ENCODE measurements at regions not wholly inside any gene's neighbourhood (a gene's known extent, or its start where the extent isn't known, plus 50 kb on each side); places are given as distances from the start of the nearest gene placed in this dataset.

DNA sequence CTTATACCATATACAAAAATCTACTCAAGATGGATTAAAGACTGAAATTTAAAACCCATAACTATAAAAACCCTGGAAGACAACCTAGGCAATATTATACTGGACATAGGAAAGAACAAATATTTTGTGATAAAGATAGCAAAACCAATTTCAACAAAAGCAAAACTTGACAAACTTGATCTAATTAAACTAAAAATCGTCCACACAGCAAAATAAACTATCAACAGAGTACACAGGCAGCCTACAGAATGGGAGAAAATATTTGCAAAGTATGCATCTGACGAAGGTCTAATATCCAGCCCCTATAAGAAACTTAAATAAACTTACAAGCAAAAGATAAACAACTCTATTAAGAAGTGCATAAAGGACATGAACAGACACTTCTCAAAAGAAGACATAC is 240.1 kb downstream of the HGF start:
- DNase-seq (ENCODE audit: low read depth), result no peak

DNA sequence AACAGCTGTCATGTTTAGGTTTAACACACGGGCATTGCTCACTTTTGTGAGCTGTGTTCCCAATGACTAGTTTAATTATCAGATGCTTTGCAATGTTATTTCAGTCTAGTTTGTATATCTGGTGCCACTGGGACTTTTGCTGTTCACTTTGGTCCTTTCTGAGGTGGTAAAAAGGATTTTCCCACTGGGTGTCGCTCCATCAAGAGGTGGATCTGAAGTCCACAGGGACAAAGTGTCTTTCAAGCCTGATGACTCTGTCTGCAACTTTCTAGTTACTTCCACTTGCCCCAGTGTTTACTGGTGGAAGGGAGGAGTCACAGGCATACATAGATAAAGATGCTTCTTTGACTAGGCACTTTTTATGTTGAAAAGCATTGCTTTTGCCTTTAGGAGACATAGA is 242.2 kb downstream of the HGF start:
- DNase-seq (ENCODE audit: low read depth), result no peak

DNA sequence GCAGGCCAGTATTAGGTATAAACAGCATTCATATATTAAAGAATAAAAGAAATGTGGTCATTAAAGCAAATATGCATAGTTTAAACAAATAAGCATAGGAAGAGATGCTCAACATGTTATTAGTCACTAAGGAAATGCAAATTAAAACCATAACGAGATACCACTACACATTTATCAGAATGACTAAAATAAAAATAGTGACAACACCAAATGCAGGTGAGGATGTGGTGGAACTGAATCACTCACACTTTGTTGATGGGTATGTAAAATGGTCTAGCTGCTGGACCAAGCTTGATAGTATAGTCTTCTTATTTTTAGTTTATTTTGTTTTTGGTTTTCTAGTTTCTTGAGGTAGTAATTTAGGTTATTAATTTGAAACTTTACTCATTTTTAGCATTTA is 242.9 kb downstream of the HGF start:
- no peak for DNase-seq (ENCODE audit: low read depth)

DNA sequence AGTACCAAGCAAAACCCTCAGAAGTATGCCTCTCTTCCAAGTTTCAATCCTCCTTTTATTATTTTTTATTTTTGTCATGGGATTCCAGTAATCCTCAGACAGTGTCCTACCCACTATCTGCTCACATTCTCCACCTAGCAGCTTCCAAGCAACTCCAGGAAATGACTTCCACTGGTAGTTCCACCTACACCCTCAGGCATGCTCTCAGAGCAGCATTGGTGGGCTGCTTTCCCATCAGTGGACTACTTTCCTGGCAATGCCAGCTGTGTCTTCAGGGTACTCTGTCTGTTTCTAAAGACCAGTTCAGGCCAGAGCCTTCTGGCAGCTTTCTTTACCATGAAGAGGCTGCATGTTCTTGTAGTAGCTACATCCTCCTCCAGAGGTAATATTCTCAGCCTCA is 244.0 kb downstream of the HGF start:
- DNase-seq (ENCODE audit: low read depth), result no peak

DNA sequence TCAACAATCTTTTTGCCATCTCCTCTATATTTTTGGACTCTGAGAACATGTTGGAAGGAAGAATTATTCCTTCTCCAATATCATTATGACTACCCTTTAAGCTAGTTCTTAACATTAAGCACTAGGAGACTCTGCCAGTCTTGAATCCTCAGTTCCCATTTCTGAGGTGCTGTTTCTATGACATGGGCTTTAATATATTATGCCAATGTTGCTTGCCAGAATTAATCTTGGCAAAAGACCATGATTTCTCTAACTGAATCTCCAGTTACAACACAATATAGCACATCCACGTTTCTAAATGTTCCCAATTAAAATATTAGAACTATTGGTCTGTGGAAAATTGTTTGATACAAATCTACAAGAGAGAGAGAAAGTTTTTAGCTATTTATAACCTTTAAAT is 250.0 kb downstream of the HGF start:
- no peak for DNase-seq (ENCODE audit: low read depth)

DNA sequence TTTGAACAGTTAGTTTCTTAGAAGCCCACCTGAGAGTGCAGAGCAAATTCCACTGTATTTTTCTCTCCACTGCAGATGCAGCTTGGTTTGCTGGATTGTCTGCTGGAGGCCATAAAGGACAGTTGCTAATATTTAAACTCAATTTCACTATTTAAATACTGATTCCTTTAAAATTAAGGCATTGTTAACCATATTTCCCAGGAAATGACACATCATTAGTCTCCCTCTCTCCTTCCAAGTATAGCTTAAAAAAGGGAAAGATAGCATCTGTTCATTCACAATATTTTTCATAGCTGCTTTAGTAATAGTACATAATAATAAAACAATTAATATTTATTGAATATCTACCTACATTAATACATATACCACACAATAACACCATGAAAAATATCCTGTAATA is 252.9 kb downstream of the HGF start:
- no peak for DNase-seq (ENCODE audit: low read depth)

DNA sequence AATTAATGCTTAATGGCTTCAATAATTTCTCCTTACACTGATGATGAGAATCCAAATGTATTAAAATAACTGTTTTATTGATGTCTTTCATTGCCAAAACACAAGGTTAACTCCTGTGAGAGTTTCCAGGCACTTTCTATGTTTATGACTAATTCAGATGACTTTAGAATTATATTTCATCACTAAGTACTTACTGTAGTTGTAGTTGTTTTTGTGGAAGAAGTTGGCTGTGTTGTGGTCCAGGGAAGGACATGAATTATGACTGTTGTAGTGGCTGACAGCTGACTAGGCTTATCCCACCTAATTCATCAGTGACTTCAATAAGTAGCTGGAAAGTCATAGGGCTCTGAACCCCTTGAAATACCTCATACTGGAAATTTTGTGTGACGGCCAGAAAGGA is 254.8 kb downstream of the HGF start:
- no peak for DNase-seq (ENCODE audit: low read depth)

DNA sequence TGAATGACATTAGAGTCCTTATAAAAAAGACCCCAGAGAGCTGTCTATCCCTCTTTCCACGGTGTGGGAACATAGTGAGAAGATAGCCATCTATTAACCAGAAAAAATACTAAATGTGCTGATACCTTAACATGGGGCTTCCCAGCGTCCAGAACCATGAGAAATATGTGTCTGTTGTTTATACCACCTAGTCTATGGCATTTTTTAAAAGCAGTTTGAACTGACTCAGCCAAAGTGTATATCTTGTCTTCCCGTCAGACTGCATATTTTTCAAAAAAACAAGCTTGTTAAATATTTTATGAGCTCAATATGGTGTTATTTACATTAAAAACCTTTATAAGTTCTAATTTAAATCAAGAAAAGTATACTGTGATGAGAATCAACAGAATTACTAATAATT is 255.3 kb downstream of the HGF start:
- DNase-seq (ENCODE audit: low read depth), result no peak

DNA sequence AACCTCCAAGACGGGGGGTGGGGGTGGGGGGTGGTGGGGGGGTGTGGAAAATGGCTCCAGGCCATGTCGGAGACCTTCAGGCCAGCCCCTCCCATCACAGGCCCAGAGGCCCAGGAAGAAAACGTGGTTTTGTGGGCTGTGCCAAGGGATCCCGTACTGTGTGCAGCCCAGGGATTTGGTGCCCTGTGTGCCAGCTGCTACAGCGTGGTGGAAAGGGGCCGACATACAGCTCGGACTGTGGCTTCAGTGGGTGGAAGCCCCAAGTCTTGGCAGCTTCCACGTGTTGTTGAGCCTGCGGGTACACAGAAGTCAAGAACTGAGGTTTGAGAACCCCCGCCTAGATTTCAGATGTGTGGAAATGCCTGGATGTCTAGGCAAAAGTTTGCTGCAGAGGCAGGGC is 259.7 kb downstream of the HGF start:
- DNase-seq (ENCODE audit: low read depth), result no peak

DNA sequence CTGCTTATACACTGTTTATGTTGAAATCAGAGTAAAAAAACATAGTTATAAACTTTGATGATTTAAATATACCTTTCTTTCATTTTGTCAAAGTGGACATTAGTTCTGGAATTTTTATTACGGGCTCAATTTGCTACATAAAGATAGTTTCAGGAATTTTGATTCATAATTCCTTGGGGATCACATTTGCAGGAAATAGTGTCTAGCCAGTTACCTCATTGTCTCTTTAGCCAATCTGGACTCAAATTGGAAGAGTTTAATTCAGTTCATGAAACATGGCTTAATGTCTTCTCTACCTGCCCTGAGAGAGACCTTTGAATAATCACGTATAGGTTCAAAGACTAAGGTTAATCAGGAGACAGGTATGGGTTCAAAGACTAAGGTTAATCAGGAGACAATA is 262.6 kb downstream of the HGF start:
- no peak for DNase-seq (ENCODE audit: low read depth)

DNA sequence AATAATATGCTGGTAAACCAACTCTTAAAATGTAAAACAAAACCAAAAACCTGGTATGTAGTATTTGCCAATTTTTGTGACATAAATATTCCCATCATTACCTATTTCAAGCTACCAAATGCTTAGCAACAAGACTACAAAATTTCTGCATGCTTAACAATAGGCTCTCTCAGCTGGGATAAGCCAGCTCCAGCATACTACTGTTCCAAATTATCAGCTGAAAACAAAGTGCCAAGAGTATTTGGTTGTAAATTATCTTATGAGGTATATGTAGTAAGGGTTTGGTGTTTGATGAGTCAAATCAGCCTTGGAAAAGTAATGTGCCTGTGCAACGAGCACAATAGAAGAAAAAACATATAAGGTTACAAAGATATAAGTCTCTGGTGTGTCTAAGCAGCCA is 263.2 kb downstream of the HGF start:
- no peak for DNase-seq (ENCODE audit: low read depth)

DNA sequence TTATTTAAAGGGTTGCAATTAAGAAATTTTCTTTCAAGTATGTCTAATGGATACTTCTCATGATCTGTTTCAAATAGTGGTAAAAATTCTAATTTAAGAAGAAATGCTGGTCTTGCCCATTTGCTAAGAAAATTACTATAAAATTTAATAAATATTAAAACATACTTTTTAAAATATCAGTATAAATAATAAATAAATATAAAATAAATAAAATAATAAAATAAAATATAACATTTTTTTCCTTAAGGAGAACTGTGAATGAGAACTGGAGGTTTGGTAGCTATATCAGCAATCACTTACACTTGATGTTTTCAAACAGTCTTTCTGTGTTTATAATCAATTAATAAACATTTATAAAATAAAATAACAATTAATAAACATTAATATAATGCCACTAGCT is 266.1 kb downstream of the HGF start:
- DNase-seq (ENCODE audit: low read depth), result no peak

DNA sequence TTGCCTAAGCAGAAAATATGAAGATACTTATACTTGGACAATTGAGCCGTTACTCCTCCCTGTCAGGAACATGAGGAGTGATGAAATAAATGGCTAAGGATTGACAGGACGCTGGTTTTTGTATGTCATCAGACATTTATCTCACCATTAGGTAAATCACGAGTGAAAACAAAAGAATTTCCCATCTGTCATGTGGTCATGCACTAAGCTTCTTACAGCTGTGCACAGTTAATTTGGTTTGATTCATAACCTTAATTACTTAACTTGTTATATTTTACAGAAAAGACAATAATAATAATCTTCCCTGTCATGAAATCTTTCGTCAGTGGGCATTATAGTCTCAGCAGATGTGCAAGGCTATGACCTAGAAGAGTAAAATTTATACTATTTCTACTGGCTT is 266.5 kb downstream of the HGF start:
- DNase-seq (ENCODE audit: low read depth), result no peak

DNA sequence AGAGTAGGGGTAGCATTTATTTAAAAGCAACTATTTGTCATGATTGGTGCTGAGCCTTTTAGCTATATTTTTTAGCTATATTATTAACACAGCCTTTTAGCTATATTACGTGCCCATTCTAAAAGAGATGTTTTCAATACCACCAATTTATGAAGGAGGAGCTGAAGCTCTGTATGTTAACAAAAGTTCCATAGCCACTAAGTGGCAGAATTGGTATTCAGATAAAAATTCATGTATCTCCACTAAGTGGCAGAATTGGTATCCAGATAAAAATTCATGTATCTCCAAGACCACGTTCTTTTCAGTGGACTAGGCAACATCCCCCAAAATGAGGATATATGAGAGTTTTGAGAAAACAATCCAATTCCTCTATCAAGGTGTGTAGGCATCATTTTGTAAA is 268.6 kb downstream of the HGF start:
- DNase-seq (ENCODE audit: low read depth), result no peak

DNA sequence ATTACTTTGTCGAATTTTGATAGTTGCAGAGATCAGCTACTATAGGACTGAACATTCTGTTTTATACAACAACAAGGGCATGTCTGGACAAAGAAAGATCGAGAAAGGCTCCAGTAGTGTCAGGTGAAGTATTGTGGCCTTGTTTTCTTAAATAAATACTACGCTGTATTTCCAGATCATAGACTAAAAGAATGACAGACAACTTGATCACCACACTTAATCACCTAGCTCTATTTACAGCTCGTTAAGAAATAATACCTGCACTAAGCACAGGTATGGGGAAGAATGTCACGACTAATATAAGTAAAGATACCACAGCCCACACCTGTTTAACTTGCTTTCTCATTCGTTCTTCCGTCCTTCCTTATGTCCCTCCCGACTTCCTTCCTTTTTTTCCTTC is 269.2 kb downstream of the HGF start:
- no peak for DNase-seq (ENCODE audit: low read depth)

DNA sequence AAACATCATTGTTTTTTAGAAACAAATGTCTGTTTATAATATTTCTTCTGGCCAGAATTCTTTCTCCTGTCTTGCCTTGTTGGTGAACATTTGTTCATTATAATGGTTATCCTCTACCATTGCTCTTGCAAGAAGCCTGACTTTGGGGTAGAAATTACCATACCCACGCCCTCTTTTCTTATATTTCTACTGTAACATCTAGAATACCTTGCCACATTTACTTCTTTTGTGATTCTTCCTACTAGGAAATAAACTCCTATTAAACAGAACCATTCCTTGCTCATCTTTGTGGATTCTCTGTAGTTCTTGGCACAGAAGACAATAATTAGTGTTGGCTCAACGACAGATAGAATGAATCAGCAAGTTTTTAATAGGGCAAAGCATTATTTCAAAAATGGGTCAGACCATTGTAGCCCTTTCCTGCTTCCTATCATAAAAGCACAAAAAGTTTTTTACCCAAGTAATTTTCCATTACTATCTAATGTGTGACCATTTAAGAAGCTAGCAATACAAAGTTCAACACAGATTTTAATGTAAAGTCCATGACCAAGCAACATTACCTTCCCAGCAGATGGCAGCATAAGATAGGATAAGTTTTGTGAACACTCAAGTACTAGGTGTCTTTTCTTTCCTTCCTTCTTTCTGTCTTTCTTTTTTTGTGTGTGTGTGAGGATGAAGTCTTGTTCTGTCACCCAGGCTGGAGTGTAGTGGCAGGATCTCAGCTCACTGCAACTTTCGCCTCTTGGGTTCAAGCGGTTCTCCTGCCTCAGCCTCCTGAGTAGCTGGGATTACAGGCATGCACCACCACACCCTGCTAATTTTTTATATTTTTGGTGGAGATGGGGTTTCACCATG is 270.4 kb downstream of the HGF start:
- DNase-seq (ENCODE audit: low read depth), result no peak

DNA sequence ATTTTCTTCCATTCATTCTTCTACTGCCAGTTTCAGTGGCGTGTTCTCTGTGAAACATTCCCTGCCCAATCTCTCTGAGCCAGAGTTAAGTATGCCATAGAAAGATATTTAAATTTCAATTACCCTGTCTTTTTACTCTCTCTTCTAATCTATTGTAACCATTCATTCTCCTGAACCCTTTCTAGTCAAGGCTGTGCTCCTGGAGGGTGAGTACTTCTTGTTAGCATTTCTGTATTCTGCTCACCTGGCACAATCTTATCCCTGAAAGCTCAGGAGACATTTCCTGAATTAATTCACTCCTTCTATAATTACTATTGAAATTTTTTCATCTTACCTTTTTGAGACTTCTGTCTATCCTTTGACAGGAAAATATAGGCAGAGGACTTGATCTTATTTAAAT is 271.7 kb downstream of the HGF start:
- no peak for DNase-seq (ENCODE audit: low read depth)

DNA sequence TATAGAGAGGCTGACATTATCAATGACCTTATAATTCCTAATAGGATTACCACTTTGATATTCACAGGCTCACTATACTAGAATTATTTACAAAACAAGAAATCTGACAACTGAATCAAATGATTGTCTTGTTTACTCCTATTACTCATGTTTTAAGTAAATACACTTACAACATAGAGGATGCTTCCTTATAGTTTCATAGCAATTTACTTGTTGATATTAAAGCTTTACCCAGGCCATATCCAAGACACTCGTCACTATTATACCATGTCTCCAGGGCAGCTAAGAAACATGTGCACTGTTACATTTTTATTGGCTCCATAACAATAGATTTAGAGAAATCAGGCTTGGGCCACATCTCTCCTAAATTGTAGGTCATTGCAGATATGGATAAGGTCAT is 276.9 kb downstream of the HGF start:
- DNase-seq (ENCODE audit: low read depth), result no peak

DNA sequence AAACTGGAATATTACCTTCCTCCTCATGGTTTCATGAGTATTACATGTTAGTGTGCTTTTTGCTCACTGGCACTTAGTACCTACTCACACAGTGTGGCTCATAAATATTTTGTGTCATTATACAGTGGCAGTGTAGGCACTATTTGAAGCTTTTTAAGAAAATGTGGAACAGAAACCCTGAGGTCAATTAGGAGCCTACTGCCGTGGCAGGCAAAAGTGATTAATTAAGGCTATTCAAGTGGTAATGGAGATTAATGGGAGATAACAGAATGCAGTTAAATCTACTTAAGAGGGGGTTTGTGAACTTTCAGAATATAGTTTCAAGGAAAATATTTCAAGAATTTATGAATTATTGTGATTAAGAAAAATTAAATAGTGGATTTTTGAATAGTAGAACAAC is 277.6 kb downstream of the HGF start:
- DNase-seq (ENCODE audit: low read depth), result no peak

DNA sequence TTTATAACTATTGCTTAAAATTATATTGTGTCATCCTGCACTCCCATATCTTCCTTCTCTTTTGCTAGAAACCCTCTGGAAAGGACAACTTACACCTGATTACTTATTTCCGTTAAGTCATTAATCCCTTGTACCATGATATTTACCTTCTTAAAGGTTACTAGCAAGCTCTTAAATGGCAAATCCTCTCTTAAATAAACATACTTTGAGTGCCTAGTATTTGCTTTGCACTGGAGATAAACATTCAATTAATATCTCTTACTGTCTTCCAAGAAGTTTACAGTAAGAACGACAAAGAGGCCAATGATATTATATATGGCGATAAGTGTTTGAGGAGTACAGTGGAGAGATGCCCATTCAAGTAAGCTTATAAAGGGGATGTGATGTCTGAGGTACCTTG is 278.3 kb downstream of the HGF start:
- DNase-seq (ENCODE audit: low read depth), result no peak

DNA sequence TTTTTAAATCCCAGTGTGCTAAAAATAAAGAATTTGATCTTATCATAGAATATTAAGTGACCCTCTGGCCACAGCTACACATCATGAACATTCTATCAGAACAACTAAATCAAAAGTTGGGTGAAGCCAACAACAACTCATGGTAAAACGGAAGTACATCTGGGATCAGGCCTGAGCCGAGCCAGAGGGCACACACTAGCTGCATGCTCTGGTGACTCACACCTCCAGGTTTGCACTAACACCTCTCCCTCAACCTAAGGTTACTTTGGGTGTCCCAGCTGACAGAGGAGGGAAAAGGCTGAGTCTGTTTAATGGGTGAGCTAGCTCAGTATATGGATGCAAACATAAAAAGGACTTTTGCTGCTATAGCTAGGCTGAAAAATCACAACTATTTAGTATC is 281.6 kb downstream of the HGF start:
- DNase-seq (ENCODE audit: low read depth), result no peak

DNA sequence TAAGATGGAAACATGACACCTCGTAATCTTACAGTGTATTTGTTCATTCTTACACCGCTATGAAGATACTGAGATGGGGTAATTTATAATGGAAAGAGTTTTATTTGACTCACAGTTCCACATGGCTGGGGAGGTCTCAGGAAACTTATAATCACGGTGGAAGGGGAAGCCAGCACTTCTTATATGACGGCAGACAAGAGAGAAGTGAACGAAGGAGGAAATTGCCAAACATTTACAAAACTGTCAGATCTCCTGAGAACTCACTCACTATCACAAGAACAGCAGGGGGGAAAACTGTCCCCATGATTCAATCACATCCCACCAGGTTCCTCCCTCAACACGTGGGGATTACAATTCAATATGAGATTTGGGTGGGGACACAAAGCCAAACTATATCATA is 282.3 kb downstream of the HGF start:
- no peak for DNase-seq (ENCODE audit: low read depth)

DNA sequence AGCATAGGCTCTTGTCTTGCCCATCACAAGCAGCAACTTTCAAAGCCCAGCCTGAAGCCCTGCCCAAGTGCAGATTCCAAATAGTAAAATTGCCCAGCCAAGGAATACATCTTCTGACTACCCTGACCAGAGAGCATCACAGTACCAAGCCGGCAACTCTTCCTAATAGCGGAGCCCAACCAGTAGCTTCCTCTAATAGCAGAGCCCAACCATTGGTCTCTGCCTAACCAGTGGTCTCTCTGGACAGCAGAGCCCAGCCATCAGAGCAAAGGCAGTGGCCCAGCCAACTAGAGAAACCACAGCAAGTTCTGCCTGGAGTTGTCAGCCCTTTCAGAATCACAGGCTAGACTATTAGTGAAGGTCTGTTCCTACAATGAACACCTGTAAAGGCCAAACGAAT is 285.6 kb downstream of the HGF start:
- DNase-seq (ENCODE audit: low read depth), result no peak

DNA sequence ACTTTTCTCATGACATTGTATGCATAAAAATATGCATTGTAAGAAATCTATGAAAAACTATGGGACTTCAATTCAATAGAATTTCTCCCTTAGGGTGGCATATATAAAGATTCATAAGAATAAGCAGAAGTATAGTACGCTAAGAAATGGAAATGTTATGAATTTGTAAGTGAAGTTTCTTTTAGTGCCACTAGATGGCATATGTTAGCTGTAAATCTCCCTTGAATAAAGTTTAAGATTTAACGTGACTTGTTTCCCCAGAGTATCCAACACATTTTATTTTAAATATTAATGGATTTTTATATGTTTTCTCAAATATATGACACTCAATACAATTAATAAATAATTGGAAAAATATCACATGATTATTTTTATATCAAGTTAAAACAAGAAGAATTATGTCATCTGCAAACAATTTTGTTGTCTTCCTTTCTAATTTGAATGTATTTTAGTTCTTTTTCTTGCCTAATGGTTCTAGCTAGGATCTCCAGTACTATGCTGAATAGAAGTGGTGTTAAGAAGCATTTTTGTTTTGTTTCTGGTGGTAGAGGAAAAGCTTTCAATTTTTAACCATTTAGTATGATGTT is 287.2 kb downstream of the HGF start:
- DNase-seq (ENCODE audit: low read depth), result no peak
